ENCODE measurements at regions not wholly inside any gene's neighbourhood (a gene's known extent, or its start where the extent isn't known, plus 50 kb on each side); places are given as distances from the start of the nearest gene placed in this dataset.

GRCh38 chr15:98484914-98485313 lies 163.4 kb upstream of the IGF1R start:
- DNase-seq: no peak

GRCh38 chr15:98485451-98485850 lies 162.9 kb upstream of the IGF1R start:
- DNase-seq: no peak

- no peak for DNase-seq
Observed at GRCh38 chr15:98493966-98494511, 154.3 kb upstream of the IGF1R start.

GRCh38 chr15:98501192-98501591 lies 147.1 kb upstream of the IGF1R start:
- DNase-seq: no peak

GRCh38 chr15:98501632-98502031 lies 146.7 kb upstream of the IGF1R start:
- DNase-seq: no peak

- no peak for DNase-seq
Observed at GRCh38 chr15:98503970-98504369, 144.4 kb upstream of the IGF1R start.

- DNase-seq: no peak
Observed at GRCh38 chr15:98504998-98505397, 143.3 kb upstream of the IGF1R start.

GRCh38 chr15:98505611-98506031 lies 142.7 kb upstream of the IGF1R start:
- DNase-seq: no peak

GRCh38 chr15:98506172-98506571 lies 142.2 kb upstream of the IGF1R start:
- no peak for DNase-seq

GRCh38 chr15:98506711-98507110 lies 141.6 kb upstream of the IGF1R start:
- no peak for DNase-seq

GRCh38 chr15:98513428-98513986 lies 134.8 kb upstream of the IGF1R start:
- DNase-seq: no peak

- DNase-seq: no peak
Observed at GRCh38 chr15:98514034-98514622, 134.2 kb upstream of the IGF1R start.

- DNase-seq: peak; percentile 17
Observed at GRCh38 chr15:98518823-98519561, 129.3 kb upstream of the IGF1R start.

- DNase-seq: no peak
Observed at GRCh38 chr15:98519767-98520550, 128.4 kb upstream of the IGF1R start.

- DNase-seq: no peak
Observed at GRCh38 chr15:98522127-98522526, 126.2 kb upstream of the IGF1R start.

GRCh38 chr15:98523912-98524662 lies 124.3 kb upstream of the IGF1R start:
- DNase-seq: no peak

GRCh38 chr15:98524838-98525660 lies 123.3 kb upstream of the IGF1R start:
- no peak for DNase-seq

GRCh38 chr15:98525661-98526001 lies 122.7 kb upstream of the IGF1R start:
- DNase-seq: no peak

- DNase-seq: no peak
Observed at GRCh38 chr15:98526094-98526493, 122.2 kb upstream of the IGF1R start.

- DNase-seq: no peak
Observed at GRCh38 chr15:98528046-98528725, 120.2 kb upstream of the IGF1R start.
